ENCODE measurements at regions not wholly inside any gene's neighbourhood (a gene's known extent, or its start where the extent isn't known, plus 50 kb on each side); places are given as distances from the start of the nearest gene placed in this dataset.

GRCh38 chr14:22096514-22096895, 422.9 kb upstream of the OR4E1 start:
- TF ChIP-seq POLR2A (IDR thresholded peaks at IDR 0.05; ENCODE audit: low read length) (no peak), MAX (IDR thresholded peaks at IDR 0.05) (no peak)
